ENCODE measurements at regions not wholly inside any gene's neighbourhood (a gene's known extent, or its start where the extent isn't known, plus 50 kb on each side); places are given as distances from the start of the nearest gene placed in this dataset.
"Not testable (repeated sequence)": the region's sequence is repeated elsewhere in the genome, so short reads cannot be mapped to it uniquely, and the experiment has no call there.

DNA sequence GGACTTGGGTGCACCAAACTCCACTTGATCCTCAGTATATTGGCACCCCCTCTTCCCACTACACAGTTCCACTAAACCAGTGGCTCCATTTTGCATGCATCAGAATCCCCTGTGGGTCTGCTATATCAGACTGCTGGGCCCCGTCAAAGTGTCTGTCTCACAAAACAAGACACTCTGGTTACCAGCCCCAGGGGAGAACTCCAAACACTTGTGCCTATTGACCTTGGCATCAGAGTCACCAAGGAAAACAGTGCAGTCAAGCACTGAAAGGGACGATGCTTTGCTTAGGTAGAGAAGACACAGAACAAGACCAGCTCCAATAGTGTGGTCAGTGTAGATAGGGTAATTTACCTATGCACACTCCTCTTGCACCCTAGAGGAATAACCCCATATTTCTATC, 205.8 kb upstream of the RAI14 start:
- FAIRE-seq, result no peak

DNA sequence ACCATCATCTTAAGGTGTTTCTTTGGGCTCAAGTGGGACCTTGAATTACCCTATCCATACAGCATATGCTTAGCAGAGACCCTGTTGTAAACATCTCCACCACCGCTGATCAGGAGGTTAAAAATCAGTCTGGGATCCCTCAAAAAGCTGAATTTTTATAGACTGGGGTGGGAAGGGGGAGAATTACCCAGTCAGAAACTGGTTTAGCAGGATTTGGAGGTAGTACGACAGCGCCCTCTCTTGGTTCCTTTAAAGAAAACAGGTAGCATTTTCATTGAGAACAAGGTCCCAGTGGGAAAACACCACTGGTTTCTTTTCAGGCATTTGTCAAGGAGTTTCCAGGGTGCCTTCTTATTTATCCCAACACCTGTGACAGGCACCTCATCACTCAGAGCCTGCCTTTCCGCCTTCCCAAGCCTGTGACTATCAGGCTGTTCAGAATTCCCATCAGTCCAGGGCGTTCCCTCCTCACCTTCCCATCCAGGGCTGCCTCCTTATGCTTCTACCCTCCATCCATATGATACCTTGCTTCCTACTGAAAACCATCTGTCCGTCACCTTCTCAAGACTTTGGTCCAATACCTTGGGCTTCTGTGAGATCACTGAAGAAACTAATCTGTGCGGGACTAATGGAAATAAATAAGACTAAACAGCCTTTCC, 203.8 kb upstream of the RAI14 start:
- FAIRE-seq, result no peak

DNA sequence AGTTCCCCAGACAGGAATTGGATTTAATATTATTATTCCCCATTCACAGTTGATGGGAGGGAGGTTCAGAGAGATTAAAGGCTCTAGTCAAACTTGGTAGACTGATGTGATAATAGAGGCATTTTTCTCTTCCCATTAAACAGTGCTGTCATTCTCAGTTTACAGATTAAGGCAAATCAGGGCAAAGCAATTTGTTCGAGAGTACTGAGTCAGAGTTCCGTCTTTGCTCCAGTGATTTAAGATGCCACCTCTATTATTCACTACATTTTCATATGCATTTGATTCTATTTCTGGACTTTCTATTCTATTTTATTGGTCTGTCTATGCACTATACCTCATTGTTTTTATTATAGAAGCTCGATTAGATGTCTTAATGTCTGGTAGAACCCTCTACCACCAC, 201.0 kb upstream of the RAI14 start:
- FAIRE-seq, result no peak

GRCh38 chr5:34459908-34460307, 196.2 kb upstream of the RAI14 start:
- FAIRE-seq, result no peak

- FAIRE-seq, result no peak
These were observed 195.6 kb upstream of the RAI14 start for GRCh38 chr5:34460496-34460895.

- FAIRE-seq, result no peak
These were observed 191.3 kb upstream of the RAI14 start for GRCh38 chr5:34464829-34465228.

- not testable (repeated sequence) for FAIRE-seq
These were observed 190.8 kb upstream of the RAI14 start for GRCh38 chr5:34465301-34465700.

- FAIRE-seq, result not testable (repeated sequence)
These were observed 189.4 kb upstream of the RAI14 start for GRCh38 chr5:34466519-34467388.

DNA sequence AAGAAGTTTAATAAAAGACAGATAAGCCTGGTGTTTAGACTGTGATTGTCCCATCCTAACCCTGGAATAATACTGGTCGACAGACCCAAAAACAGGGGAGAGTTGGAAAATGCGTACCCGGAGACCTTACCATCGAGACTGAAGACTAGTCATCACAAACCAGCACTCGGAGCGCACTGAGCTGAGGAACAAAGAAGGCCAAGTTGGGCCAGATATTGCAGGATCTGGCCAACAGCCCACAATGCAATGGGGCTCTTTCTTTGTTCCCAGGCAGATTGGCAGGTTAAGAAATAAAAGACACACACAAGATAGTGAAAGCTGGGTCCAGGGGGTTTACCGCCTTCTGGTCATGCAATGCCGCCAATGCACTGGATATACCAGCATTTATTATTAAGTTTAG, 188.7 kb upstream of the RAI14 start:
- FAIRE-seq, result no peak

DNA sequence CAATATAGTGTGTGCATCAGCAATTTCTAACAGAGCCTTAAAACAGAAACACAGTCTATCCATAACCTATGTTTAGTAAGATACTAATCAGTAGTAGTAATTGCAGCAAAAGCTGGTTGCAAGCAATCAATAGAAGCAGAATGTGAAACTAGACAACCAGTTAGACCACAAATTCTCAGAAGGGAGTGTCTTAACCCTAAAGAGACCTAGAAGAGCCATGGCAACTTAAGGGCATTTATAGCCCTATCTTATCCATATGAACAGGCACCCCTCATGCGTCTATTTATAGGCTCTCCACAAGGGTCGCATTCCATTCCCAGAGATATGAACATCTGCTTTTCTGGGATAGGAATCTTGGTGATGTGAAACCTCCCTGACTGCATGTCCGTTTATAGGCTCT, 188.1 kb upstream of the RAI14 start:
- FAIRE-seq, result not testable (repeated sequence)

GRCh38 chr5:34469971-34470370, 186.2 kb upstream of the RAI14 start:
- FAIRE-seq, result no peak

DNA sequence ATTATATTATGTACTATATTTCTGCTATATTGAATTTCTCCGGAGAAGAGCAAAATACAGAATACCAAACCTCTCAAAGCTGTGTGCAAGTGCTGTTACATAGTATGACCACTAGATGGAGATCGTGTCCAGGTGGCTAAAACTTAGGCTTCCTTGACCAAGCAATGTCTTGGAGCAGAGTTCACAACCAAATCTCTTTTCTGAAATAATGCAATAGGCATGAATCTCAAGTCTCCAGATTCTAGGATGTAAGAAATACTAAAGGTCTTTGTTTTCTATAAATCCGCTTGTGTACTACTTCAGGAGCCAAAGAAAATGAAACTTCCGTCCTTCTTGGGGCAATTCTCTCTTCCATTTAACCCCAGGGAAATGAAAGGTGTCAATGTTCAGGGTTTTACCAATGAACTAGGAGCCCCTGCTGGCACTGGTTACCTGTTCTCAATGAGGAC, 181.5 kb upstream of the RAI14 start:
- FAIRE-seq, result peak; percentile 64

GRCh38 chr5:34475249-34475966, 180.7 kb upstream of the RAI14 start:
- no peak for FAIRE-seq

GRCh38 chr5:34476941-34477565, 179.1 kb upstream of the RAI14 start:
- no peak for FAIRE-seq

DNA sequence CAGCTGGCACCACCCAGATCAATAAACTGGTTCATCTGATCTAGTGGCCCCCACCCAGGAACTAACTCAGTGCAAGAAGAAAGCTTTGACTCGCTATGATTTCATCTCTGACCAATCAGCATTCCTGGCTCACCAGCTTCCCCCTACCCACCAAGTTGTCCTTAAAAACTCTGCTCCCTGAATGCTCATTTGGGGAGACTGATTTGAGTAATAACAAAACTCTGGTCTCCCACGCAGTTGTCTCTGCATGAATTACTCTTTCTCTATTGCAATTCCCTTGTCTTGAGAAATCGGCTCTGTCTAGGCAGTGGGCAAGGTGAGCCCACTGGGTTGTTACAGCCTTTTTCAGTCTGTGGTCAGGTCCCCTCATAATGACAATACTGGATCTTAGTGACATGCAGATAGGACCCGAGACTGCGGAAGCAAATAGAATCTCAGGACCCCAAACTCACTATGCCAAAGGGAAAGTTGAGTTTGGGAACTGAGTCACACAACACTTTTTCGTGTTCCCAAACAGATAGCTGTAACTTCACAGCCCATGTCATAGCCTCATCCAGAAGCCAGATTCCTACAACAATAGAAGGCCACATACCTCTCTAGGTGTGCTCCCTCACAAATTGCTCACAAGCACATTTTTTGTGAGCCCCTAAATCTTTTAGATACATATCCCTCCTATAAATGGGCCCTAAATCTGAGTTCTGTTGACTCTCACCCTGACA, 175.2 kb upstream of the RAI14 start:
- no peak for FAIRE-seq

- no peak for FAIRE-seq
These were observed 172.6 kb upstream of the RAI14 start for GRCh38 chr5:34483442-34484033.

GRCh38 chr5:34484216-34484920, 171.8 kb upstream of the RAI14 start:
- FAIRE-seq, result no peak

GRCh38 chr5:34485768-34486030, 170.4 kb upstream of the RAI14 start:
- no peak for FAIRE-seq

DNA sequence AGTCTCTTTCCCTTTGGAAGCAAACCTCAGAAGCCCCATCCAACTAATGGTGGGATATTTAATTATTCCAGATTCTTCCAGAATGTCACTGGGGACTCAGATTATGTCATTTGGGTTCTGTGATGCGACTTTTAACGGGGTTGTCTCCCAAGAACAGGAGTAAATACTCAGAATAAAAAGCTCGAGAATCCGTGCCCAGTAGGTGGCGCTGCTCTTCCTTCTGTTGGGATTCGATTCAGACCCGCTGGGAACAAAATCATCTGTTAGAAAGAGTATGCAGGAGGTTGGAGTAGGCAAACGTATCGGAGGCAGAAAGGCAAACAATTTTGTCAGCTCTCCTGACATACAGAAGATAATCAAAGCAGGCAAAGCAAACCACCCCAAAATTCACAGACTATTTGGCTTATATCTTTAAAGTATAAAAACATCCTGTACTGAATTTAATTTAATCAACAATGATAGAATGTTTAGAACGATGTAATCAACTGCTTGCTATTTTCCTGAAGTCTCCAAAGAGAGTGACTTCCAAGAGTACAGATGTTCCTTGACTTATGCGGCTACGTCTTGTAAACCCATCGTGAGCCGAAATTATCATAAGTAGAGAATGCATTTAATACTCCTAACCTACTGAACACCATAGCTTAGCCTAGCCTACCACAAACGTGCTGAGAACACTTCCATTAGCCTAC, 169.8 kb upstream of the RAI14 start:
- FAIRE-seq, result no peak

GRCh38 chr5:34486849-34487158, 169.3 kb upstream of the RAI14 start:
- no peak for FAIRE-seq

- FAIRE-seq, result no peak
These were observed 168.8 kb upstream of the RAI14 start for GRCh38 chr5:34487159-34487879.
